ENCODE measurements at regions not wholly inside any gene's neighbourhood (a gene's known extent, or its start where the extent isn't known, plus 50 kb on each side); places are given as distances from the start of the nearest gene placed in this dataset.

- no peak for FAIRE-seq
- no peaks in the 10 kb centered on the region for H3K36me3 ChIP-seq (replicated peaks in 1 of 2; ENCODE audit: control insufficient read depth in 1 of 2, insufficient read depth in 2 of 2, low read length in 2 of 2)
- CTCF ChIA-PET (ENCODE audit: low intra/inter-chr PET ratio, low total read pairs), result no interaction called here
- intact Hi-C loops (cut with micrococcal nuclease; ENCODE audit: unreplicated experiment), result no loop called here
- H3K27me3 ChIP-seq (ENCODE audit: control insufficient read depth in 1 of 2, insufficient read depth in 2 of 2, low read length in 2 of 2), result no peaks in the 10 kb centered on the region
- no peak overlapping the region for H2AFZ ChIP-seq (ENCODE audit: low read length)
- H3K4me3 ChIP-seq (replicated peaks in 1 of 3; ENCODE audit: insufficient read depth in 1 of 3, low read depth in 2 of 3, low read length in 3 of 3), result no peak overlapping the region
- 2% methylated on average over 3 of the region's 4 CpGs for WGBS (ENCODE audit: low lambda C conversion rate)
- POLR2A ChIA-PET, result no interaction called here
- no peaks in the 10 kb centered on the region for H4K20me1 ChIP-seq (ENCODE audit: insufficient read depth, low read length)
- no peak for DNase-seq (ENCODE audit: low spot score)
- H3K4me2 ChIP-seq (ENCODE audit: low read depth, low read length), result no peak overlapping the region
- ATAC-seq, result no peak
- H3K9me3 ChIP-seq (ENCODE audit: low read length), result peaks cover 66% of the 10 kb centered on the region
- BruUV-seq (replicated peaks), result no TSS peak
- H3K27ac ChIP-seq (ENCODE audit: extremely low read length, insufficient read depth, low read length), result no peak overlapping the region
- H3K79me2 ChIP-seq (ENCODE audit: insufficient read depth, low read length), result no peaks in the 10 kb centered on the region
- no peak for TF ChIP-seq ZNF790 (CRISPR knock-in tag; IDR thresholded peaks at IDR 0.05; ENCODE audit: borderline replicate concordance)
- no peak for TF ChIP-seq ZNF121 (CRISPR knock-in tag; IDR thresholded peaks at IDR 0.05)
- no peak for TF ChIP-seq REPIN1 (CRISPR knock-in tag; IDR thresholded peaks at IDR 0.05; ENCODE audit: borderline replicate concordance, low read depth)
- TF ChIP-seq TAF1 (CRISPR knock-in tag; IDR thresholded peaks at IDR 0.05), result no peak
- no peak for TF ChIP-seq CCDC6 (CRISPR knock-in tag; IDR thresholded peaks at IDR 0.05)
- no peak for TF ChIP-seq NCOR1 (IDR thresholded peaks at IDR 0.05; ENCODE audit: borderline replicate concordance, low read length)
- no peak for TF ChIP-seq MTF2 (CRISPR knock-in tag; IDR thresholded peaks at IDR 0.05; ENCODE audit: borderline replicate concordance)
- TF ChIP-seq ARID2 (CRISPR knock-in tag; IDR thresholded peaks at IDR 0.05; ENCODE audit: borderline replicate concordance), result no peak
- no peak for TF ChIP-seq MIER2 (CRISPR knock-in tag; IDR thresholded peaks at IDR 0.05)
- TF ChIP-seq GRHL1 (CRISPR knock-in tag; conservative IDR thresholded peaks at IDR 0.05), result no peak
- TF ChIP-seq ZNF33B (CRISPR knock-in tag; IDR thresholded peaks at IDR 0.05), result no peak
- no peak for TF ChIP-seq MEIS1 (CRISPR knock-in tag; IDR thresholded peaks at IDR 0.05; ENCODE audit: borderline replicate concordance)
- no peaks in the 10 kb centered on the region for H3K4me1 ChIP-seq (ENCODE audit: insufficient read depth, low read length)
- in situ Hi-C loops (cut with HindIII; ENCODE audit: extremely low pct_ligation_motif_present, low pct_unique_long_range_greater_than_20kb), result no loop called here
- H3K9ac ChIP-seq (ENCODE audit: insufficient read depth, low read depth, low read length), result no peak overlapping the region
Observed at GRCh38 chr16:61150351-61150750, 885.9 kb downstream of the CDH8 start.

Measured in HepG2 (cell line).